Uterus (tissue), 3 donors: ENCODE measurements at regions not wholly inside any gene's neighbourhood (a gene's known extent, or its start where the extent isn't known, plus 50 kb on each side); places are given as distances from the start of the nearest gene placed in this dataset.

ENCODE experiments used
- DNase-seq, 2 donors: peaks; one replicate each; pipeline ENCODE4 v3.0.0-alpha.2; 2019 to 2020
- H3K27ac ChIP-seq, 2 donors: fragments of 200-600 bp; sonication (generic); 1 replicate in 1 of 2; 2 replicates in 1 of 2; pipeline ENCODE4 v1.5.1; 2016 to 2018
- H3K27me3 ChIP-seq, 2 donors: fragments of 200-600 bp; sonication (generic); one replicate each; pipeline ENCODE4 v1.5.1; 2018 to 2019; ENCODE audit warnings: control low read depth in 1 of 2
- H3K36me3 ChIP-seq, 2 donors: fragments of 200-600 bp; sonication (generic); one replicate each; pipeline ENCODE4 v1.5.1; 2019; ENCODE audit warnings: control low read depth in 1 of 2
- H3K4me1 ChIP-seq, 2 donors: fragments of 200-600 bp; sonication (generic); one replicate each; pipeline ENCODE4 v1.5.1; 2018 to 2019; ENCODE audit warnings: control low read depth in 1 of 2
- H3K4me3 ChIP-seq, 2 donors: fragments of 200-600 bp; sonication (generic); 1 replicate in 1 of 2; 2 replicates in 1 of 2; pipeline ENCODE4 v1.5.1; 2018 to 2019; ENCODE audit warnings: mild to moderate bottlenecking in 1 of 2
- H3K9me3 ChIP-seq, 2 donors: fragments of 200-600 bp; sonication (generic); one replicate each; pipeline ENCODE4 v1.5.1; 2019; ENCODE audit warnings: control low read depth in 1 of 2
- POLR2A ChIP-seq, 2 donors: fragments of 450-650 bp; IDR thresholded peaks; one replicate each; pipeline ENCODE4 v1.6.1; 2016; ENCODE audit warnings: antibody characterized with exemption in 2 of 2, mild to moderate bottlenecking in 1 of 2, moderate library complexity in 1 of 2
- intact Hi-C: fragments of 100-400 bp; cut with DNase I; formaldehyde crosslinking; loops from one replicate; pipeline ENCODE4 v1.15.1; 2023; ENCODE audit warnings: low total_unique reads
- TF ChIP-seq, protein P1 (sequence below), 4 experiments: fragments of 200-600 bp in 2 of 4; fragments of 450-650 bp in 2 of 4; sonication (generic) in 2 of 4; IDR thresholded peaks; one replicate each; pipeline ENCODE4 v1.5.1; 2016 to 2019; ENCODE audit warnings: antibody characterized with exemption in 4 of 4, mild to moderate bottlenecking in 2 of 4, moderate library complexity in 1 of 4
- donor health status: DM: yes; HTN: yes; CAD: no.

DNA sequence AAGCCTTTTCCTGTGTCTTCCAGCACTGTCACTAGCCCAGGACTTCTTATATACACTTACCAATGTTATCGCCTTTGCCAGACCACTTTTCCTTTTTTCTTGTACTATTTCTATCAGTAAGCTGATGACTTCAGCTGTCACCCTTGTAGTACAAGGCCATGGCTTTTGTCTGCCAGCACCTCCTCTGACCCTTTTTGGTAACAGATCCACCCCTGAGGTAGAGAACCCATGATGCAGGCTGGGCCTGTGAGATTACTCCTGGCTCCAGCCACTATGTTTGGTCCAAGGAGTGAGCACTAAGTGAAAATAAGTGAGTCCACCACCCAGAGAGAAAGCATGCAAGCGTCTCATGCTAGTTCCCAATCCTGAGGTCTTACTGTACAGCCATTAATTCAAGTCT lies 406.7 kb downstream of the MLLT3 start:
- intact Hi-C loops = no loop called here
- Histone ChIP-seq H3K9me3 (no peaks in the 10 kb centered on the region), H3K4me1 (no peaks in the 10 kb centered on the region), H3K36me3 (no peaks in the 10 kb centered on the region), H3K4me3 (no peak overlapping the region), H3K27me3 (peaks cover 0 to 6% of the 10 kb centered on the region in 2 donors), H3K27ac (no peak overlapping the region)
- DNase-seq = no peak
- no peak for TF ChIP-seq POLR2A (IDR thresholded peaks at IDR 0.05)
- TF ChIP-seq, protein P1, sequence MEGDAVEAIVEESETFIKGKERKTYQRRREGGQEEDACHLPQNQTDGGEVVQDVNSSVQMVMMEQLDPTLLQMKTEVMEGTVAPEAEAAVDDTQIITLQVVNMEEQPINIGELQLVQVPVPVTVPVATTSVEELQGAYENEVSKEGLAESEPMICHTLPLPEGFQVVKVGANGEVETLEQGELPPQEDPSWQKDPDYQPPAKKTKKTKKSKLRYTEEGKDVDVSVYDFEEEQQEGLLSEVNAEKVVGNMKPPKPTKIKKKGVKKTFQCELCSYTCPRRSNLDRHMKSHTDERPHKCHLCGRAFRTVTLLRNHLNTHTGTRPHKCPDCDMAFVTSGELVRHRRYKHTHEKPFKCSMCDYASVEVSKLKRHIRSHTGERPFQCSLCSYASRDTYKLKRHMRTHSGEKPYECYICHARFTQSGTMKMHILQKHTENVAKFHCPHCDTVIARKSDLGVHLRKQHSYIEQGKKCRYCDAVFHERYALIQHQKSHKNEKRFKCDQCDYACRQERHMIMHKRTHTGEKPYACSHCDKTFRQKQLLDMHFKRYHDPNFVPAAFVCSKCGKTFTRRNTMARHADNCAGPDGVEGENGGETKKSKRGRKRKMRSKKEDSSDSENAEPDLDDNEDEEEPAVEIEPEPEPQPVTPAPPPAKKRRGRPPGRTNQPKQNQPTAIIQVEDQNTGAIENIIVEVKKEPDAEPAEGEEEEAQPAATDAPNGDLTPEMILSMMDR (IDR thresholded peaks at IDR 0.05) = no peak

DNA sequence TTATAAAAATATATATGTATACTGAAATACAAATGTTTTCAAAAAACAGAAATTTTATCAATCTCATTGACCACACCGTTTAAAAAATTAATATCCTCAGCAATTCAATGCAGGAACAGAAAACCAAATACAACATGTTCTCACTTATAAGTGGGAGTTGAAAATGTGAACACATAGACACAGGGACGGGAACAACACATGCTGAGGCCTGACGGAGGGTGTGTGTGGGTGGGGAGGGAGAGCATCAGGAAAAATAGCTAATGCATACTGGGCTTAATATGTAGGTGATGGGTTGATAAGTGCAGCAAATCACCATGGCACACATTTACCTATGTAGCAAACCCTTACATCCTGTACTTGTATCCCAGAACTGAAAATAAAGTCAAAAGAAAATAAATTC lies 409.5 kb downstream of the MLLT3 start:
- Histone ChIP-seq H3K27ac (no peak overlapping the region), H3K4me3 (no peak overlapping the region), H3K9me3 (no peaks in the 10 kb centered on the region), H3K4me1 (no peaks in the 10 kb centered on the region), H3K36me3 (no peaks in the 10 kb centered on the region), H3K27me3 (peaks cover 0 to 6% of the 10 kb centered on the region in 2 donors)
- DNase-seq = no peak
- no peak for TF ChIP-seq POLR2A (IDR thresholded peaks at IDR 0.05)
- TF ChIP-seq, protein P1 (IDR thresholded peaks at IDR 0.05) = no peak
- intact Hi-C loops = no loop called here

GRCh38 chr9:20209391-20210340 lies 412.6 kb downstream of the MLLT3 start:
- no peak for TF ChIP-seq POLR2A (IDR thresholded peaks at IDR 0.05)
- TF ChIP-seq, protein P1 (IDR thresholded peaks at IDR 0.05) = no peak
- H3K4me1 ChIP-seq = no peaks in the 10 kb centered on the region
- H3K36me3 ChIP-seq = no peaks in the 10 kb centered on the region
- no peak for DNase-seq
- H3K4me3 ChIP-seq = no peak overlapping the region
- H3K27ac ChIP-seq = no peak overlapping the region
- intact Hi-C loops = no loop called here
- no peaks in the 10 kb centered on the region for H3K9me3 ChIP-seq
- peaks cover 0 to 6% of the 10 kb centered on the region in 2 donors for H3K27me3 ChIP-seq

GRCh38 chr9:20208961-20209371 lies 413.3 kb downstream of the MLLT3 start:
- TF ChIP-seq POLR2A (IDR thresholded peaks at IDR 0.05) = no peak
- TF ChIP-seq, protein P1 (IDR thresholded peaks at IDR 0.05) = no peak
- intact Hi-C loops = no loop called here

DNA sequence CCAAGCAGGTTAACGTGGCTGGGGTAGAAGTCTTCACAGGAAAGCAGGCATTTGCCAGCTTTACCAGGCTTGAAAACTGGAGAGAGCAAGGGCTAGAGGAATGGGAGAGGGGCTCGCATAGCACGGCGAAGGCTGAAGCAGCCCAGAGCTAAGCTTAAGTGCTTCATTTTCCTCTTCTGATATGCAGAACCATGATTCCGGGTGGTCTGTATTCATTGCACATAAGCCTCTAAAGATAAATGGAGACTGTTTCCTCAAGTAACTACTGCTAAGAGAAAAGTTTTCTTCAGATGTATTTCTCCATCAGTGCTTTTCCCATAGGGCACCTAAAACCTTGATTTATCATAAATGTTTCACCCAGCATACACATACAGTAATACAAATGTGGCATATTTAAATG lies 414.1 kb downstream of the MLLT3 start:
- Histone ChIP-seq H3K4me3 (no peak overlapping the region), H3K36me3 (no peaks in the 10 kb centered on the region), H3K4me1 (no peaks in the 10 kb centered on the region), H3K27ac (no peak overlapping the region), H3K9me3 (no peaks in the 10 kb centered on the region), H3K27me3 (peaks cover 0 to 6% of the 10 kb centered on the region in 2 donors)
- no peak for DNase-seq
- no peak for TF ChIP-seq POLR2A (IDR thresholded peaks at IDR 0.05)
- TF ChIP-seq, protein P1 (IDR thresholded peaks at IDR 0.05) = no peak
- intact Hi-C loops = no loop called here

More at GRCh38 chr9:20208961-20209371, 413.3 kb downstream of the MLLT3 start:
- Histone ChIP-seq H3K4me1 (no peaks in the 10 kb centered on the region), H3K27me3 (peaks cover 0 to 6% of the 10 kb centered on the region in 2 donors), H3K9me3 (no peaks in the 10 kb centered on the region), H3K27ac (no peak overlapping the region), H3K36me3 (no peaks in the 10 kb centered on the region), H3K4me3 (no peak overlapping the region)
- no peak for DNase-seq
